ENCODE measurements at regions not wholly inside any gene's neighbourhood (a gene's known extent, or its start where the extent isn't known, plus 50 kb on each side); places are given as distances from the start of the nearest gene placed in this dataset.

GRCh38 chr2:150190546-150190945 is 296.9 kb downstream of the RND3 start:
- no peak for DNase-seq (ENCODE audit: low read depth)
- TF ChIP-seq CTCF (conservative IDR thresholded peaks at IDR 0.05; ENCODE audit: control insufficient read depth, insufficient read depth, low read depth, low read length) = no peak
- no peak overlapping the region for H3K4me3 ChIP-seq (ENCODE audit: control insufficient read depth, low read depth, low read length)

GRCh38 chr2:150188800-150189199 is 298.7 kb downstream of the RND3 start:
- no peak for TF ChIP-seq CTCF (conservative IDR thresholded peaks at IDR 0.05; ENCODE audit: control insufficient read depth, insufficient read depth, low read depth, low read length)
- H3K4me3 ChIP-seq (ENCODE audit: control insufficient read depth, low read depth, low read length) = no peak overlapping the region
- DNase-seq (ENCODE audit: low read depth) = no peak

- no peak overlapping the region for H3K4me3 ChIP-seq (ENCODE audit: control insufficient read depth, low read depth, low read length)
- peak; percentile 56 for DNase-seq (ENCODE audit: low read depth)
- no peak for TF ChIP-seq CTCF (conservative IDR thresholded peaks at IDR 0.05; ENCODE audit: control insufficient read depth, insufficient read depth, low read depth, low read length)
Observed at GRCh38 chr2:150188177-150188576, 299.3 kb downstream of the RND3 start.

- H3K4me3 ChIP-seq (ENCODE audit: control insufficient read depth, low read depth, low read length) = no peak overlapping the region
- TF ChIP-seq CTCF (conservative IDR thresholded peaks at IDR 0.05; ENCODE audit: control insufficient read depth, insufficient read depth, low read depth, low read length) = no peak
- DNase-seq (ENCODE audit: low read depth) = no peak
Observed at GRCh38 chr2:150182566-150183235, 304.8 kb downstream of the RND3 start.

GRCh38 chr2:150178591-150178990 is 308.9 kb downstream of the RND3 start:
- no peak overlapping the region for H3K4me3 ChIP-seq (ENCODE audit: control insufficient read depth, low read depth, low read length)
- no peak for DNase-seq (ENCODE audit: low read depth)
- TF ChIP-seq CTCF (conservative IDR thresholded peaks at IDR 0.05; ENCODE audit: control insufficient read depth, insufficient read depth, low read depth, low read length) = no peak

GRCh38 chr2:150174971-150175421 is 312.5 kb downstream of the RND3 start:
- TF ChIP-seq CTCF (conservative IDR thresholded peaks at IDR 0.05; ENCODE audit: control insufficient read depth, insufficient read depth, low read depth, low read length) = no peak
- no peak for DNase-seq (ENCODE audit: low read depth)
- no peak overlapping the region for H3K4me3 ChIP-seq (ENCODE audit: control insufficient read depth, low read depth, low read length)
